HEK293 (cell line): ENCODE measurements at regions not wholly inside any gene's neighbourhood (a gene's known extent, or its start where the extent isn't known, plus 50 kb on each side); places are given as distances from the start of the nearest gene placed in this dataset.

Source experiments
- CTCF ChIA-PET: fragments of 350-600 bp; formaldehyde crosslinking; extraction: SDS; loops from one replicate; lab custom pipeline; 2021; ENCODE audit warnings: antibody characterized with exemption; lab: Yijun Ruan, JAX
- POLR2A ChIA-PET: fragments of 300-600 bp; formaldehyde crosslinking; extraction: SDS; loops from one replicate; lab custom pipeline; 2020; ENCODE audit warnings: antibody characterized with exemption, inconsistent platforms; lab: Yijun Ruan, JAX
- H3K27ac ChIP-seq: fragments of 200-500 bp; sonication (Bioruptor generic); 2 replicates; pipeline ENCODE4 v1.5.1; 2014; ENCODE audit warnings: low read depth, low read length, control low read depth, inconsistent platforms; ENCODE audit errors: extremely low read depth
- H3K36me3 ChIP-seq, 2 experiments: fragments of 200-500 bp in 1 of 2; sonication (Bioruptor generic) in 1 of 2; 1 replicate in 1 of 2; 2 replicates in 1 of 2; pipeline ENCODE4 v1.5.1; 2014 to 2017; ENCODE audit warnings: inconsistent platforms in 2 of 2, low read length in 2 of 2; ENCODE audit not compliant: control insufficient read depth in 2 of 2, insufficient read depth in 1 of 2
- H3K4me1 ChIP-seq: fragments of 200-500 bp; sonication (Bioruptor generic); 2 replicates; pipeline ENCODE4 v1.5.1; 2014; ENCODE audit warnings: mild to moderate bottlenecking, low read length, inconsistent platforms; ENCODE audit not compliant: control insufficient read depth, insufficient read depth
- H3K4me3 ChIP-seq: 2 replicates; pipeline ENCODE4 v1.5.1; 2011; ENCODE audit warnings: low read depth, mild to moderate bottlenecking, control low read depth, low read length, moderate library complexity
- H3K9me3 ChIP-seq: fragments of 200-500 bp; sonication (Bioruptor generic); 2 replicates; pipeline ENCODE4 v1.5.1; 2014; ENCODE audit warnings: low read depth, low read length, inconsistent platforms; ENCODE audit not compliant: control insufficient read depth, insufficient read depth
- GFI1B ChIP-seq: fragments of 450-650 bp; formaldehyde crosslinking; IDR thresholded peaks from 2 replicates; pipeline ENCODE4 v1.5.1; 2016; ENCODE audit warnings: missing biosample characterization, missing genetic modification characterization
- KLF9 ChIP-seq: fragments of 450-650 bp; formaldehyde crosslinking; IDR thresholded peaks from 2 replicates; pipeline ENCODE4 v1.5.1; 2016; ENCODE audit warnings: missing biosample characterization, missing genetic modification characterization, low read depth
- MEIS1 ChIP-seq: sonication (generic); formaldehyde crosslinking; IDR thresholded peaks from 2 replicates; pipeline ENCODE4 v1.8.1; 2022; ENCODE audit warnings: missing genetic modification reagents, mild to moderate bottlenecking, borderline replicate concordance
- PRDM2 ChIP-seq: fragments of 450-650 bp; formaldehyde crosslinking; IDR thresholded peaks from 2 replicates; pipeline ENCODE4 v1.5.1; 2016; ENCODE audit warnings: missing biosample characterization, missing genetic modification characterization, borderline replicate concordance
- PRDM6 ChIP-seq: fragments of 450-650 bp; formaldehyde crosslinking; IDR thresholded peaks from 2 replicates; pipeline ENCODE4 v1.5.1; 2017; ENCODE audit warnings: missing biosample characterization, missing genetic modification characterization
- ZBTB17 ChIP-seq: fragments of 450-650 bp; formaldehyde crosslinking; IDR thresholded peaks from 2 replicates; pipeline ENCODE4 v1.5.1; 2016; ENCODE audit warnings: missing biosample characterization, missing genetic modification characterization
- ZBTB20 ChIP-seq: fragments of 450-650 bp; formaldehyde crosslinking; IDR thresholded peaks from 2 replicates; pipeline ENCODE4 v1.5.1; 2016; ENCODE audit warnings: missing biosample characterization, missing genetic modification characterization
- ZBTB48 ChIP-seq: fragments of 450-650 bp; formaldehyde crosslinking; IDR thresholded peaks from 2 replicates; pipeline ENCODE4 v1.5.1; 2016; ENCODE audit warnings: missing biosample characterization, missing genetic modification characterization
- ZNF274 ChIP-seq, 2 experiments: fragments of 200-500 bp in 1 of 2; fragments of 450-650 bp in 1 of 2; sonication (Bioruptor generic) in 1 of 2; formaldehyde crosslinking in 1 of 2; IDR thresholded peaks; 2 replicates each; pipeline versions ENCODE4 v1.5.1 to v1.6.1; 2014 to 2016; ENCODE audit warnings: borderline replicate concordance in 1 of 2, inconsistent platforms in 1 of 2, low read length in 1 of 2, missing biosample characterization in 1 of 2, missing genetic modification characterization in 1 of 2
- ZNF280D ChIP-seq: fragments of 450-650 bp; formaldehyde crosslinking; IDR thresholded peaks from 2 replicates; pipeline ENCODE4 v1.5.1; 2016; ENCODE audit warnings: missing biosample characterization, missing genetic modification characterization
- ZNF292 ChIP-seq: fragments of 450-650 bp; formaldehyde crosslinking; IDR thresholded peaks from 2 replicates; pipeline ENCODE4 v1.5.1; 2016; ENCODE audit warnings: low read depth, missing biosample characterization, missing genetic modification characterization, borderline replicate concordance
- ZNF548 ChIP-seq: fragments of 450-650 bp; formaldehyde crosslinking; IDR thresholded peaks from 2 replicates; pipeline ENCODE4 v1.5.1; 2016; ENCODE audit warnings: missing biosample characterization, missing genetic modification characterization
- ZNF555 ChIP-seq: fragments of 450-650 bp; formaldehyde crosslinking; conservative IDR thresholded peaks from 2 replicates; pipeline ENCODE4 v1.5.1; 2017; ENCODE audit warnings: missing biosample characterization, mild to moderate bottlenecking, missing genetic modification characterization, inconsistent platforms
- ZNF626 ChIP-seq: fragments of 450-650 bp; sonication (Bioruptor Pico); formaldehyde crosslinking; IDR thresholded peaks from 2 replicates; pipeline ENCODE4 v1.5.1; 2018; ENCODE audit warnings: missing biosample characterization, missing genetic modification characterization, inconsistent platforms
- ZNF768 ChIP-seq: fragments of 450-650 bp; formaldehyde crosslinking; IDR thresholded peaks from 2 replicates; pipeline ENCODE4 v1.5.1; 2018; ENCODE audit warnings: missing biosample characterization, mild to moderate bottlenecking, missing genetic modification characterization
- ZSCAN18 ChIP-seq: fragments of 450-650 bp; formaldehyde crosslinking; IDR thresholded peaks from 2 replicates; pipeline ENCODE4 v1.5.1; 2016; ENCODE audit warnings: missing biosample characterization, missing genetic modification characterization

GRCh38 chr6:89023591-89024441 lies 56.7 kb upstream of the PNRC1 start:
- H3K27ac ChIP-seq: no peak overlapping the region

GRCh38 chr6:89022798-89023197 lies 57.8 kb upstream of the PNRC1 start:
- CTCF ChIA-PET: interaction anchor here (0.7 kb wide), 1 partner anchor 1723 kb away, joined by 3 read pairs; no protein-coding TSS in a partner anchor
- TF ChIP-seq ZNF555 (no peak), ZNF626 (no peak), ZNF280D (tag by site-specific recombination) (no peak), GFI1B (tag by site-specific recombination) (0 out of 2 replicates have a peak, but pooled peaks have one; percentile 57), PRDM2 (tag by site-specific recombination) (no peak), ZBTB17 (no peak), PRDM6 (tag by site-specific recombination) (peak; percentile 70)
- no peaks in the 10 kb centered on the region for H3K36me3 ChIP-seq
- H3K9me3 ChIP-seq: no peaks in the 10 kb centered on the region
- H3K4me3 ChIP-seq: no peak overlapping the region
- POLR2A ChIA-PET: interaction anchor here (1.2 kb wide), 1 partner anchor 58 kb away, joined by 3 read pairs; the partner anchor contains the start of gene PNRC1
- no peak overlapping the region for H3K27ac ChIP-seq
- H3K4me1 ChIP-seq: no peaks in the 10 kb centered on the region

More at GRCh38 chr6:89023591-89024441, 56.7 kb upstream of the PNRC1 start:
- ChIA-PET CTCF (interaction anchor here (0.6 kb wide), 1 partner anchor 1192 kb away, joined by 3 read pairs; no protein-coding TSS in a partner anchor), POLR2A (interaction anchor here (1.2 to 1.7 kb wide), 2 partner anchors 57 kb away, joined by 3 to 5 read pairs; partner anchors contain the start of gene PNRC1)
- no peak overlapping the region for H3K4me3 ChIP-seq
- H3K4me1 ChIP-seq: peaks cover 2% of the 10 kb centered on the region; the same call in 1 of the 2 replicates
- no peaks in the 10 kb centered on the region for H3K9me3 ChIP-seq
- no peaks in the 10 kb centered on the region for H3K36me3 ChIP-seq
- no peak for TF ChIP-seq ZSCAN18 (tag by site-specific recombination)
- no peak for TF ChIP-seq KLF9 (tag by site-specific recombination)
- TF ChIP-seq ZBTB20: no peak
- TF ChIP-seq ZNF768 (tag by site-specific recombination): no peak
- no peak for TF ChIP-seq ZNF274 (IDR thresholded peaks at IDR 0.05; ENCODE audit: low read length)
- no peak for TF ChIP-seq ZNF274 (tag by site-specific recombination; IDR thresholded peaks at IDR 0.05; ENCODE audit: borderline replicate concordance)
- TF ChIP-seq ZNF292: no peak
- TF ChIP-seq MEIS1 (CRISPR knock-in tag): no peak
- TF ChIP-seq ZBTB48 (tag by site-specific recombination): 0 out of 2 replicates have a peak, but pooled peaks have one; percentile 34
- no peak for TF ChIP-seq ZNF548 (tag by site-specific recombination)
